Epithelial cell of esophagus (primary cell): ENCODE measurements at regions not wholly inside any gene's neighbourhood (a gene's known extent, or its start where the extent isn't known, plus 50 kb on each side); places are given as distances from the start of the nearest gene placed in this dataset.

Experiments used
- DNase-seq: peaks from one replicate; pipeline ENCODE4 v3.0.0; 2010; ENCODE audit warnings: low read depth
- H3K4me3 ChIP-seq: 2 replicates; pipeline ENCODE4 v1.5.1; 2011; ENCODE audit warnings: mild to moderate bottlenecking, low read length, control low read depth
- TF ChIP-seq, protein P1 (sequence below): IDR thresholded peaks from 2 replicates; pipeline ENCODE4 v1.5.1; 2011; ENCODE audit warnings: low read depth, mild to moderate bottlenecking, low read length, control low read depth, inconsistent platforms; ENCODE audit not compliant: insufficient read depth; ENCODE audit errors: missing control alignments

DNA sequence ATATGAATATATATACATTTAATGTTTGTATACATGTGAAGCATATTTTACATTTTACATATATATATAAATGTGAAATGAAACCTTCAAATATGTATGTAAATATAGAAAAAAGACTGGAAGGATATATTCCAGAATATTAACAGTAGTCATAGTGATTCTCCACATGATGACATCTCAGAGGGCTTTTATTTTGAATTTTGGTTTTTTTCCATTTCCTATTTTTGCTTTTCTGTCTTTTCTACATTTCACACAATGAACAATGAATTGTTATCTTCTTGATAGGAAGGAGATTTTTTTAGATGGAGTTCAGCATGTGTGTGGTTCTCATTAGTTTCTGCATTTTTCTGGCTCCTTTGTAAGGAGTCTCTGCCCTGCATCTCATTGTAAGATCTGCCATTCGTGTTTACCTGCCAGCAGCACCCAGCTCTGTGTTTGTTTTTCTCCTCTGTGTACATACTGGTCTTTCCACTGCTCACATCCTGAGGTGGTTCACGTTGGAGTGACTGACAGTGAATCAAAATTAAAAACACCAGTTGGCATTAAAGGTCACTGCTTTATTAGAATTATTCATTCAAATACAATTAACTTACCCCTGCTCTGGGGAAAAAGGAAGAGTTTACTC lies 425.3 kb upstream of the MDFIC2 start:
- DNase-seq, result peak; percentile 37
- TF ChIP-seq, protein P1, sequence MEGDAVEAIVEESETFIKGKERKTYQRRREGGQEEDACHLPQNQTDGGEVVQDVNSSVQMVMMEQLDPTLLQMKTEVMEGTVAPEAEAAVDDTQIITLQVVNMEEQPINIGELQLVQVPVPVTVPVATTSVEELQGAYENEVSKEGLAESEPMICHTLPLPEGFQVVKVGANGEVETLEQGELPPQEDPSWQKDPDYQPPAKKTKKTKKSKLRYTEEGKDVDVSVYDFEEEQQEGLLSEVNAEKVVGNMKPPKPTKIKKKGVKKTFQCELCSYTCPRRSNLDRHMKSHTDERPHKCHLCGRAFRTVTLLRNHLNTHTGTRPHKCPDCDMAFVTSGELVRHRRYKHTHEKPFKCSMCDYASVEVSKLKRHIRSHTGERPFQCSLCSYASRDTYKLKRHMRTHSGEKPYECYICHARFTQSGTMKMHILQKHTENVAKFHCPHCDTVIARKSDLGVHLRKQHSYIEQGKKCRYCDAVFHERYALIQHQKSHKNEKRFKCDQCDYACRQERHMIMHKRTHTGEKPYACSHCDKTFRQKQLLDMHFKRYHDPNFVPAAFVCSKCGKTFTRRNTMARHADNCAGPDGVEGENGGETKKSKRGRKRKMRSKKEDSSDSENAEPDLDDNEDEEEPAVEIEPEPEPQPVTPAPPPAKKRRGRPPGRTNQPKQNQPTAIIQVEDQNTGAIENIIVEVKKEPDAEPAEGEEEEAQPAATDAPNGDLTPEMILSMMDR, result no peak
- no peak overlapping the region for H3K4me3 ChIP-seq

DNA sequence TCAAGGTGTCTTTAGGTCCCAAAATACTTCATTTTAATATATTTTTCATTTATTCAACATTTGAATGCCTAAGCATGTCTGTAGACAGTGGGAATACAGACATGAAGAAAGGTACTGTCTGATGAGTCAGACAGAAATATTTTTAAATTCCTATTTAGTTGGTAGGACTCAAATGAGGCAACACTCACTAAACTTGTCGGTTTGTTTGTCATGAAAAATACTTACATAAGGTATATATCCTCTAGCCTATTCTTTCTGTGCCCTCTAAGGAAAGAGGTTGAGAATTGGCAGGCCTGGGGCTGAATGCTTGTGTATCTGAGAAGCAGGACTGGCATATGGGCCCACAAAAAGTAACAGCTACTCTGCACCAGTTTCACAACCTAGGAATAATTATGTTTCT lies 423.6 kb upstream of the MDFIC2 start:
- peak; percentile 88 for DNase-seq
- no peak overlapping the region for H3K4me3 ChIP-seq
- TF ChIP-seq, protein P1, result no peak

DNA sequence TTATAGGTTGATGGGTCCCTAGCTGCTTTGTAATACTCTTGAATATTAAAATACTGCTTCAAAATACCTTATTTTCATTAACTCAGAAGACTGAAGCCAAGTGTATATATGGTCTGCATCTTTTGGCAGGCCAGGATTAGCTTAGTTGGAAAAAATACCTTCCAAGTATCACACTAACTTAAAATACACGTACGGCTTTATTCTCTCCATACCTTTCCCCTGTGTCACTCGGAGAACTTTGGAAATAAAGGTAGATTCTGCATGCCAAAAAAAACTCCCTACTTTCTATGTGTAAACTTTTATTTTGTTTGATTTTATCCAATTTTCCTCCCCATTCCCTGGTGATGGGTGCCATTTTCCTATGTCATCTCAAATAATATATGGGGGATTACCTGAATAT lies 422.3 kb upstream of the MDFIC2 start:
- TF ChIP-seq, protein P1, result no peak
- DNase-seq, result no peak

DNA sequence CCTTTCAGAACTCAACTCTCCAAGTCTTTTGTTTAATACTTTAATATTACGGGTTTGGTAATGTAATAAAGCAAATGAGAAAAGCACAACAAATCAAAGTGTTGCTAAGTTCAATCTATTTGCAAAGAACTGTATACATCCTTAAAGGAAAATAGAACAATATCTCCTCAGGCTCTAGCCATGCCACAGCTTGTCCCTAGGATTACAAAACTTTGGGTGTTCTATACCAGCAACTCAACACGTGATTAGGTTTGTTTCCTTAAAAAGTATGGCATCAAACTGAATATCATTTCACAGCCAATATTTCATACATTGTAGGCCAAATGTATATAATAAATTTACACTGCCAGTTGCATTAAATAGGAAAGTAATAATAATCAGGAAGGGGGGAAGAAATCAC lies 418.6 kb upstream of the MDFIC2 start:
- TF ChIP-seq, protein P1, result no peak
- DNase-seq, result peak; percentile 76
- H3K4me3 ChIP-seq, result no peak overlapping the region

More for the DNA sequence above, 422.3 kb upstream of the MDFIC2 start:
- no peak overlapping the region for H3K4me3 ChIP-seq

DNA sequence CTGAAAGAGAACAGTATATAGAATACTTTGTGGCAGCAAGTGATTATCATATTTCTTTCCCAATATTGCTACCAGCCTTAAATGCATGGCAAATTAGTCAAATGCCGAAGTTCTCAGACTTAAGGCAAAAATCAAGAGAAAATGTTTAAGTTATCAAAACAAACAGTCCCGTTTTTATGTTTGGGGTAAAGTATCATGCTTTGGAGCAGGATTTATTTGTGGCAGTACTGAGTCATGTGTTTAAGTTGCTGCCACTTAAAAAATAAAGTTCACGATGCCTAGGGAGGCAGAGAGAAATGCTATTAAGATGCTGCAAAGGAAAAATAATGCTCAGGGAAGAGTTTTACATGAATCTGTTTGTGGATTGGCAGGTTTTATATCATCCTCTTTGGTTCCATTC lies 417.4 kb upstream of the MDFIC2 start:
- TF ChIP-seq, protein P1, result no peak
- DNase-seq, result no peak
- no peak overlapping the region for H3K4me3 ChIP-seq

DNA sequence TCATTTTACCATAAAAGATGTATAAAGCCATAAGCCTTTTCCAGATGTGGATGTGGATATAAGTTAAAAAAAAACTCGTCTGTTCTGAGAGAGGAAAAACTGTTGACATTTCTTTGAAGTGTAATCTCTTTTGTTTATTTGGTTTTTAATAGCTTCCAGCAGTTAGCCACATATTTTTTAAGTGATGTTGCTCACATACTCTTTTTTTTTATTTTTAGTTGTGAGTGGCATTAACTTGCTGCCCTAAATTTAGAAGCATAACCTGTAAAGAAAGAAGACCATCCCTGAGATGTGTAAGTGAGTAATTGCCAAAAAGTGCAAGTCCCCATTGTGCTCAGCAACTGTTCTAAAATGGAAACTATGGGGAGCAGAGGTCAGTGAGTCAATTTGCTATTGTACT lies 415.9 kb upstream of the MDFIC2 start:
- TF ChIP-seq, protein P1, result no peak
- no peak overlapping the region for H3K4me3 ChIP-seq
- DNase-seq, result no peak

DNA sequence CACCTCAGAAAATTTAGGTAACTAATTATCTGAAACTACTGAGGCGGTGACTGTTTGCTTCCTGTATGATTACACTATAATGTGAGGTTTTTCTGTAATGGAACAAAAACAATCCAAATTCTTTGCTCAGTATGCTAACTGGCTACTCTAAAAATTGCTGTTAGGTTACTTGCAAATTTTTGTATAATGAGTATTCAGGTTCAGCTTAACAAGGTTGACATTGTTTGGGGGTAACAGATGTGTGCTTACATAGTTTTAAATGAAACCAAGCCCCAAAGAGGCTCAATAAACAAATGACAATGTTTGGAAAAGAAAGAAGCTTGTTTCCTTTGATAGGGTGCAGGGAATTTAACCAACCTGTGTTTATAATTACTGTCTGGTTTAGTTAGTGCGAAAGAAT lies 414.5 kb upstream of the MDFIC2 start:
- H3K4me3 ChIP-seq, result no peak overlapping the region
- no peak for DNase-seq
- TF ChIP-seq, protein P1, result no peak
